ENCODE measurements at regions not wholly inside any gene's neighbourhood (a gene's known extent, or its start where the extent isn't known, plus 50 kb on each side); places are given as distances from the start of the nearest gene placed in this dataset.

DNA sequence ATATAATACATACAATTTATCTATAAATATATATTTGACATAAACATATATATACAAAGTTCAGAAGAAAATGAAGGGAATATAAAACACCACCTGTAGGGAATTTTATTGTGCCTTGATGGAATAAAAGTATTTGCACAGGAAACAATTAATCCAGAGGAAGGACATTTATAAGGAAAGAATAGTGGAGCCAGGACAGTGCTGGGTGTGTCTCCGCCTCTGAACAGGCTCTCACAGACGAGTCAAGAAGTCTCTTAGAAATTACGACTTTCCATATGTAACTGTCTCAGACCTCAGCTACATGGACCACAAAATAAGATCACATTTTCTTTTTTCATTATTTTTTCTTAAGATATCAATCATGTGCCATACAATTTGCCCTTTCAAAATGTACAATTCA, 93.9 kb downstream of the TMEM114 start:
- TF ChIP-seq, protein P1, sequence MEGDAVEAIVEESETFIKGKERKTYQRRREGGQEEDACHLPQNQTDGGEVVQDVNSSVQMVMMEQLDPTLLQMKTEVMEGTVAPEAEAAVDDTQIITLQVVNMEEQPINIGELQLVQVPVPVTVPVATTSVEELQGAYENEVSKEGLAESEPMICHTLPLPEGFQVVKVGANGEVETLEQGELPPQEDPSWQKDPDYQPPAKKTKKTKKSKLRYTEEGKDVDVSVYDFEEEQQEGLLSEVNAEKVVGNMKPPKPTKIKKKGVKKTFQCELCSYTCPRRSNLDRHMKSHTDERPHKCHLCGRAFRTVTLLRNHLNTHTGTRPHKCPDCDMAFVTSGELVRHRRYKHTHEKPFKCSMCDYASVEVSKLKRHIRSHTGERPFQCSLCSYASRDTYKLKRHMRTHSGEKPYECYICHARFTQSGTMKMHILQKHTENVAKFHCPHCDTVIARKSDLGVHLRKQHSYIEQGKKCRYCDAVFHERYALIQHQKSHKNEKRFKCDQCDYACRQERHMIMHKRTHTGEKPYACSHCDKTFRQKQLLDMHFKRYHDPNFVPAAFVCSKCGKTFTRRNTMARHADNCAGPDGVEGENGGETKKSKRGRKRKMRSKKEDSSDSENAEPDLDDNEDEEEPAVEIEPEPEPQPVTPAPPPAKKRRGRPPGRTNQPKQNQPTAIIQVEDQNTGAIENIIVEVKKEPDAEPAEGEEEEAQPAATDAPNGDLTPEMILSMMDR (IDR thresholded peaks at IDR 0.05) = no peak
- TF ChIP-seq POLR2AphosphoS5 (IDR thresholded peaks at IDR 0.05) = no peak

All from esophagus muscularis mucosa (tissue), 3 donors.